NCI-H345 (cell line): ENCODE measurements at regions not wholly inside any gene's neighbourhood (a gene's known extent, or its start where the extent isn't known, plus 50 kb on each side); places are given as distances from the start of the nearest gene placed in this dataset.
"Not testable (repeated sequence)": the region's sequence is repeated elsewhere in the genome, so short reads cannot be mapped to it uniquely, and the experiment has no call there.

Experiments
- DNase-seq: peaks from one replicate; lab custom pipeline; 2025; lab: John Stamatoyannopoulos, UW

GRCh38 chr13:21913010-21913409, 242.1 kb downstream of the FGF9 start:
- DNase-seq = no peak

DNA sequence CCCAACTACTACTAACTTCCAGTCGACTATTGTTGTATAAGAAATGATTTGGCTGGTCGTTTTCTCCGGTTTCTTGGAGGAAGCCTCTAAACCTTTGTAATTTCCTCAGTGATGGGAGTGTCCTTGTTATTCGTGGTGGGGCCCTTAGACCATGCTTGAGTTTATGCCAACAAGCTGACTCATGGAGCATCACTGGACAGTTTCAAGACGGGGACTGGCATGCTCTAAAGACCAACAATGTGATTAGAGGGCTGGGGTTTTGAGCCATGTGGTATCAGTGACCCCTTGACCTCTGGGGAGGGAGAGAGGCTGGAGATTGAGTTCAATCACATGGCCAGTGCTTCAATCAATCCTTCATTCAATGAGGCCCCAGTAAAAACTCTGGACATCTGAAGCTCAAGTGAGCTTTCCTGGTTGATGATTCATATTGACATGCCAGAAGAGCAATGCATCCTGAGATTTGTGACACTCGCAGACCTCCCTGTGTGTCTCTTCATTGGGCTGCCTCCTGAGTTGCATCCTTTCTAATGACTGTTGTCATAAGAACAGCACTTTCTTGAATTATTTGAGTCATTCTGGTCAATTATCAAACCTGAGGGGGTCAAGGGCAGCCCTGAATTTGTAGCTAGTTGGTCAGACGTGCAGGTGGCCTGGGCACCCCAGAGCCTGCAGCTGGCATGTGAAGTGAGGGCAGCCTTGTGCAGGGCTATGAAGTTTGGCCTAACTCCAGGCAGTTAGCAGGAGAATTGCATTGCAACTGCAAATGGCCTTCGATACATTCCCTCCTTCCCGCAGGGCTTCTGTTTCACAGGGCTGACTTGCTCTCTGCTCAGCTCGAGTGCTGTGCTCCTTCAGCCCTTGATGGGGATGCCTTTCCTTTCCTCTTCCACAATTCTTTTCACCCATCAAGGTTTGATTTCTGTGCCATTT, 246.5 kb downstream of the FGF9 start:
- no peak for DNase-seq

DNA sequence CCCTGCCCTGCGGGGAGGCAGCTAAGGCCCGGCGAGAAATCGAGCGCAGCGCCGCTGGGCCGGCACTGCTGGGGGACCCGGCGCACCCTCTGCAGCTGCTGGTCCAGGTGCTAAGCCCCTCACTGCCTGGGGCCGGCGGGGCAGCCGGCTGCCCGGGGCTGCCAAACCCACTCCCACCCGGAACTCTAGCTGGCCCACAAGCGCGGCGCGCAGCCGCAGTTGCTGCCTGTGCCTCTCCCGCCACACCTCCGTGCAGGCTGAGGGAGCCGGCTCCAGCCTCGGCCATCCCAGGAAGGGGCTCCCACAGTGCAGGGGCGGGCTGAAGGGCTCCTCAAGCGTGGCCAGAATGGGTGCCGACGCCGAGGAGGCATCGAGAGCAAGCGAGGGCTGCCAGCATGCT, 249.9 kb downstream of the FGF9 start:
- DNase-seq = not testable (repeated sequence)

DNA sequence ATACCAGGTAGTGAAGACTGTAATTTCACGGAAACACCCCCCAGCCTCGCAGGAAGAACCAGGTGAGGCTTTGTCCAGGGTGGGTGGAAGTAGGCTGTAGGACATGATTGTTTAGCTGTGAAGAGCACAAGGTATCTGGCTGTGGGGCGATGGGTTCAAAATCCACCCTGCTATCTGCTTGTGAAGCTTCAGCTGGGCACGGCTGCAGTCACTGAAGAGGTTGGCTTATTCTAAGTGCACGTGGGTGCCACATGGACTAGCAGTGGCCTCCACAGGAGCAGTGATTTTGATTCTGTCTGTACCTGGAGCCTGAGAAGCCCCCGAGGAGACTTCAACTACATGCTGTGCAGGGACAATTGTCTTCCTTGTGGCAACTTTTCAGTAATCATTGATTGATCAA, 254.1 kb downstream of the FGF9 start:
- DNase-seq = no peak

DNA sequence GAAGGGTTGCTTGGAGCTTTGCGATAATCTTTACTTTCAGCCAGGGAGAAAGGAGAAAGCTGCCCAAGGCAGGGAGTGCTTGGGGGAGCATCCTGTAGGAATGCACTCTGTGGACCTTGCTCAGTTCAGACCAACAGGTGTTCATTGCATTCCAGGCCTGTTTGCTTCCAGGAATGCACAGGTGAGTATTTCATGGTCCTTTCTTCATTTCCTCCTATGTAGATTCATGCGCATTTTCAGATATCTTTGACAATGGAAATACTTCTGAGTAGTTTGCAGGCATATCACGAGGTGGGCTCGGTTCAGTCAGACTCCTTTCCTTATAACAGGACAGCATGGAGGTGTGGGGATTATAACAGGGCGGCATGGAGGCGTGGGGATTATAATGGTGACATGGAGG, 254.8 kb downstream of the FGF9 start:
- DNase-seq = no peak

DNA sequence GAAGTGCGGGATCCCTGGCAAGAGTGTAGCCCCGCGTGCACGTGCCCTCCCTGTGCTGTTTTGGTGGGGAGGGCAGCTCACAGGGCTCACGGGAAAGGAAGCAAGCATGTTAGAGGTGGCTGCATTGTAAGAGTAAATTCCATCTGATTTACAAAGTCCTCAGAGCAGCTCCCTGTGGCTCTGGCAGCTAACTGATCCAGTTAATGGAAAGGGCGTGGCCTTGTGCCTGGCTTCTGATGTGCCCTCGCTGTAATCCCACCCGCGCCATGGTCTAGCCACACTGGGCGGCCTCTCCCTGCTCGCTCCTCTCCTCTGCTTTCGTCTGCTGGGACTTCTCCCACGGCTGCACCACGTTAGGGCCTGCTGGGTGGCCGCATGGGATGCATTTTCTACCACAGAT, 258.5 kb downstream of the FGF9 start:
- peak; percentile 18 for DNase-seq

DNA sequence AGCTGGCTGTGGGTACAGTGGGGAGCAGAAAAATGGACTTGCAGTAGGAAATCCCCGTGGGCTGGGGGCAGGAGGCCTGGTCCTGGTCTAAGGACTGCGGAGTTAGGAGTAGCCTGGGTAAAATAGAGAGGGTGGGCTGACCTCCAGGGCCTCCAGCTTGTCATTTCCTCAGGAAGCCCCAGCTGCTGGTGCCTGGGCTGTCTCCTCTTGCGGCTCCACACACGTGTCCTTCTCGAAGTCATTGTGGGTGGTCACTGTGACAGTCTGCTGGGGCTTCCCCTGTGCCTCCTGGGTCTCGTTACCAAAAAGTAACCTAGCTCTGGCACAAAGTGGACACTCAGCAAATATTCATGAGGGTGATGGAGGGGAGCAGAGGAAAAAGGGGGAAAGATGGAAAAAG, 259.7 kb downstream of the FGF9 start:
- DNase-seq = no peak

DNA sequence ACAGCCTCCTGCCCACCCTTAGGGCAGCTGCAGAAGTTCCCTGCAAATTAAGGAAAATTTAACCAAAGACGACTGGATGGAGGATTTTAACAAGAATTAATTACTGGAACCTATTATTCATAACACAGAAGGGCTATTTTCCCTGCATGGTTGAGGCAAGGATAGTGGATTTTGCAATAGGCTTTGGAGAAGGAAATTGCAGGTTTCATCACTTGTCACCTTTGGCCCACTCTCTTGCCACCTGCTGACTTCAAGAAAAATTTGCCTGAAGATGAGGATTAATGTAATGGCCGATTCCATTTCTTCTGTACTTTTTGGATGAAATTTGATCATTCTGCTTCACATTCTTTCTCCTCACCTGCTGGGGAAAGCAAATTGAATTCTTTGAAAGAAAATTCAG, 261.7 kb downstream of the FGF9 start:
- no peak for DNase-seq

- DNase-seq = no peak
These were observed 262.1 kb downstream of the FGF9 start for GRCh38 chr13:21932996-21933395.

GRCh38 chr13:21934284-21934683, 263.4 kb downstream of the FGF9 start:
- peak; percentile 97 for DNase-seq

GRCh38 chr13:21936674-21937073, 265.8 kb downstream of the FGF9 start:
- no peak for DNase-seq

DNA sequence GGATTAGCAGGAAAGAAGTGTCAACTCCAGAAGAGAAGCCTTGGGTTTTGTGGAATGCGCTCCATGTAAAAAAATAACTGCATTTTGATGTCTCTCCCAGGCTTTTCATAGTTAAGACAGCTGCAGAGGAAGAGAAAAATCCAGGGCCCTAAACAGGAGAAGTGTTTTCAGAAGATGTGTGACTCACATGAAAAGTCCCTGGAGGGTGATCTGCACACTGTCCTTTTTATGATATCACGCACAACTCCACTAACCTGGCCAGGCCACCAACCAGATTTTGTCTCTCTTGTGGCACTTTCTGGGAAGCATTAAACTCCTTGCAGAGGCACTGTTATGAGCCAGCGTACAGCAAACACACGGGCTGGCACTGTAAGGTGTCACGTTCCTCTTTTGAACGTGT, 267.3 kb downstream of the FGF9 start:
- DNase-seq = no peak

DNA sequence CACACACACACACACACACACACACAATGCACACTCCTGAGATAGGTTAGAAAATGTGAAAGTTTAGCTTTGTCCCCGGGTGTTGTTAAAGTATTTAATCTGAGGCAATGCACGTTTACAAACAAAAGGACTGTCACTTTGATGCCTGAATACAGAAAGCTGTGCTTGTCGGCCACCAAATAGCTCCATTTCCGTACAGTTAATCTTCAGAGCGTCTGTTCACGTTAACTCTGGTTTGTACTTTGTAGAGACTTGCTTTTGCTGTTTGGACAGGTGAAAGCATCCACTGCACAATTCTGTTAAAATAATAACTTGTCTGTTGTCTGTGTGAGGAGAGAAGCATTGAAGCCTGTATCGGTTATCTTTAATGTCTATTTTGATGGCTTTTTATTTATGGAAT, 267.8 kb downstream of the FGF9 start:
- DNase-seq = no peak

DNA sequence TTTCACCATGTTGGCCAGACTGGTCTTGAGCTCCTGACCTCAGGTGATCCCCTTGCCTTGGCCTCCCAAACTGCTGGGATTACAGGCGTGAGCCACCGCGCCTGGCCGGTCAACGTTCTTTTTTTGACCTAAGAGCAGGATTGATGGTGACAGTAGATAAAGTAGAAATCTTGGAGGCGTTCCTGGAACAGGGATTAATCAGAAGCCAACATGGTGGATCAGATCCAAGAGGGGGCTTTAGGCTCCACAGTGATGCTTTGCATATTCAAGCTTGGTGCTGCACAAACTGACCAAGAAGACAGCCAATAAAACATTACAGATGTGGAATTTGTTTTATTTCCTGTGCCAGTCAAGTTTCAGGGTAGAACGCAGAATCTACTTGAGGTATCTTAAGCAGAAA, 271.2 kb downstream of the FGF9 start:
- DNase-seq = no peak

DNA sequence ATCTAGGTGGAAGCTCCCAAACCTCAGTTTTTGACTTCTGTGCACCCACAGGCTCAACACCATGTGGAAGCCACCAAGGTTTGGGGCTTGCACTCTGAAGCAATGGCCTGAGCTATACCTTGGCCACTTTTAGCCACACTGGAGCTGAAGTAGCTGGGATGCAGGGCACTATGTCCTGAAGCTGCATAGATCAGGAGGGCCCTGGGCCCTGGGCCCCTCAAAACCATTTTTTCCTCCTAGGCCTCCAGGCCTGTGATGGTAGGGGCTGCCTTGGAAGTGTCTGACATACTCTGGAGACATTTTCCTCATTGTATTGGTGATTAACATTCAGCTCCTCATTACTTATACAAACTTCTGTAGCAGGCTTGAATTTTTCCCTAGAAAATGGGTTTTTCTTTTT, 273.7 kb downstream of the FGF9 start:
- DNase-seq = no peak

GRCh38 chr13:21945195-21945594, 274.3 kb downstream of the FGF9 start:
- no peak for DNase-seq

- no peak for DNase-seq
These were observed 276.1 kb downstream of the FGF9 start for GRCh38 chr13:21946964-21947363.

GRCh38 chr13:21948769-21949474, 278.0 kb downstream of the FGF9 start:
- DNase-seq = no peak

DNA sequence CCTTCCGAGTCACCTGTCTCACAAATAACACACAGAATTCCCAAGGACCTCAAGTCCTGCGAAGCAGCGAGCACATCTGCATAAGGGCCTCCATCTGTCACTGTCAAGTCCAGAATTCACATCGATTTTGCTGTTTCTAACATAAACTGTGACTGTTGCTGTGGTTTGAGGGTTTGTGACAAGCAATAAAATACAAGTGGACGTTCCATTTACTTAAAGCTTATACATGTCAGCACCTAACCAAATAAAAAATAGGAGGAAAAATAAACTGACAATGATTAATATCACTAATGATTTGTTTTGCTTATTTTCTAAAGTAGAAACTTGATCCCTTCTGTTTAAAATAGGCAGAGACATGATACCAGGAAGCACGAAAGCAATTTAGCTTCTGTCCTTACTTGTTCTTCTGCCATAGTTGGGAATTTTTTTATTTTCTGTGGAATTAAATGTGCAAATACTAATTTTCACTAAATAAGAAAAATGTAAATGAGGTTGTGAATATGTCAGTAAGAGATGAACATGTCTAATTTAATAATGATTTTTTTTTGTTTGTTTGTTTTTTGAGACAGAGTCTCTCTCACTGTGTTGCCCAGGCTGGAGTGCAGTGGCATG, 279.1 kb downstream of the FGF9 start:
- no peak for DNase-seq

- no peak for DNase-seq
These were observed 285.8 kb downstream of the FGF9 start for GRCh38 chr13:21956666-21957065.

- no peak for DNase-seq
These were observed 287.0 kb downstream of the FGF9 start for GRCh38 chr13:21957833-21958232.

GRCh38 chr13:21960108-21960507, 289.2 kb downstream of the FGF9 start:
- DNase-seq = no peak

DNA sequence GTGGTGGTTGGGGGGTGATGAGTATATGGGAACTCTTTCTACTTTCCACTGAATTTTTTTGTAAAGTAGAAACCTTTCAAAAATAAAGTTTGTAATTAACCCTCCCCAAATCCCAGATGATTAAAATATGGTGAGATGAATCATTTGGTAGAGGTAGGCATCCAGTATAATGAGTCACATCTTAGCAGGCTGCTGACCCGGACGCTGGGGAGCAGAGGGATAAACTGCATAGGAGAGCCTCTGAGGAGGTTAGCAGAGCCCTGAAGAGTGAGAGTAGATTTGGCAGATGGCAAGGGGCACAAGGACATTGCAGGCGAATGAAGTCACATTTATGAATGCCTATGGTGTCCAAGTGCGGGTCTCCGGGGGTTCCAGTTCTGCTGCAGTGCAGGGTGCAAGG, 293.8 kb downstream of the FGF9 start:
- no peak for DNase-seq
